ENCODE measurements at regions not wholly inside any gene's neighbourhood (a gene's known extent, or its start where the extent isn't known, plus 50 kb on each side); places are given as distances from the start of the nearest gene placed in this dataset.

- TF ChIP-seq CTCF (IDR thresholded peaks at IDR 0.05) (peak in 11 of 12 donors; percentile 24 to 59 (median 47)), POLR2A (IDR thresholded peaks at IDR 0.05) (no peak)
These were observed 172.2 kb downstream of the OLFM4 start for GRCh38 chr13:53200498-53201453.
